Natural killer cell (primary cell): ENCODE measurements at regions not wholly inside any gene's neighbourhood (a gene's known extent, or its start where the extent isn't known, plus 50 kb on each side); places are given as distances from the start of the nearest gene placed in this dataset.

Source experiments
- ATAC-seq, 3 donors: fragments of 150-1000 bp in 2 of 3; fragments of 200-7000 bp in 1 of 3; cut with Tn5 transposase; 1 replicate in 1 of 3; 2 replicates in 2 of 3; pipeline ENCODE4 v1.10.0; 2021; ENCODE audit warnings: mild to moderate bottlenecking in 2 of 3, moderate library complexity in 2 of 3
- DNase-seq, 2 donors: peaks; one replicate each; pipeline versions ENCODE4 v3.0.0 to v3.0.0-alpha.2; 2013 to 2021; ENCODE audit warnings: mixed read lengths in 1 of 2
- H3K27ac ChIP-seq: one replicate; pipeline ENCODE4 v1.5.1; 2013; ENCODE audit warnings: mild to moderate bottlenecking, low read length
- H3K27me3 ChIP-seq: one replicate; pipeline ENCODE4 v1.6.1; 2013; ENCODE audit warnings: low read length; ENCODE audit not compliant: control insufficient read depth, insufficient read depth
- H3K36me3 ChIP-seq: one replicate; pipeline ENCODE4 v1.6.1; 2013; ENCODE audit warnings: low read length; ENCODE audit not compliant: control insufficient read depth, insufficient read depth
- H3K4me1 ChIP-seq: one replicate; pipeline ENCODE4 v1.6.1; 2013; ENCODE audit warnings: low read length; ENCODE audit not compliant: control insufficient read depth, insufficient read depth
- H3K4me3 ChIP-seq: one replicate; pipeline ENCODE4 v1.5.1; 2013; ENCODE audit warnings: low read length
- H3K9me3 ChIP-seq: one replicate; pipeline ENCODE4 v1.6.1; 2013; ENCODE audit warnings: low read length; ENCODE audit not compliant: control insufficient read depth, insufficient read depth
- H3K27ac Mint-ChIP-seq, 2 donors: one replicate each; pipeline ENCODE4 v1.8.0; 2022; ENCODE audit warnings: mild to moderate bottlenecking in 2 of 2, mixed read lengths in 2 of 2, moderate library complexity in 1 of 2
- H3K27me3 Mint-ChIP-seq, 2 donors: one replicate each; pipeline ENCODE4 v1.8.0; 2022; ENCODE audit warnings: low read depth in 2 of 2, mixed read lengths in 2 of 2
- H3K36me3 Mint-ChIP-seq: one replicate; pipeline ENCODE4 v1.8.0; 2022; ENCODE audit warnings: mixed read lengths
- H3K4me1 Mint-ChIP-seq, 2 donors: one replicate each; pipeline ENCODE4 v1.8.0; 2022; ENCODE audit warnings: mixed read lengths in 2 of 2
- H3K4me3 Mint-ChIP-seq: one replicate; pipeline ENCODE4 v1.8.0; 2022; ENCODE audit warnings: mild to moderate bottlenecking, moderate library complexity, mixed read lengths
- H3K9me3 Mint-ChIP-seq, 2 donors: one replicate each; pipeline ENCODE4 v1.8.0; 2022; ENCODE audit warnings: mixed read lengths in 2 of 2
- WGBS: methylation state at CpG from one replicate; pipeline ENCODE4 v1.1.7; 2013; ENCODE audit warnings: missing lambda C conversion rate; ENCODE audit not compliant: insufficient coverage; 5-methylcytosine and 5-hydroxymethylcytosine counted together
- intact Hi-C: fragments of 100-400 bp; cut with micrococcal nuclease; formaldehyde crosslinking; loops from one replicate; pipeline ENCODE4 v1.14.2; 2022
- TF ChIP-seq, protein P1 (sequence below): fragments of 200-600 bp; IDR thresholded peaks from one replicate; pipeline ENCODE4 v1.8.0; 2022; ENCODE audit warnings: antibody characterized with exemption

DNA sequence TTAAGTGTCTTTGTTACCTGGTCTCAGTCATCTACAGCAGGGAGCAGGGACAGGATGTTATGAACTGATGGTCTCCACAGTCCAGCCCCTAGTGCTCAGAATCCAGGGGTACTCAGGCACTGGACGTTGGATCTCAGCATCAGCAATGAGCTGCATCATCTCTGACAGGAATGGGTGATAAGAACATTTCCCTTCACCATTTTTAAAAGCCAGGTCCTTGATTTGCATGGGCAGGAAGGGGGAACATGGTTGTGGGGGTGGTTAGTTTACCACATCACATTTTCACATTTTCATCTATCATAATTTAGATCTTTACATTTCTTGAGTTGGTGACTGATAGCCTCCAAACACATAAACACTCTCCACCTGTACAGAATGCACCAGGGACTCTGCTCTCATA, 427.8 kb upstream of the NPVF start:
- WGBS, result no CpG with 5 or more reads among the region's 1 CpG
- H3K27ac ChIP-seq, result no peak overlapping the region
- peaks cover 0 to 13% of the 10 kb centered on the region in 2 donors for H3K27me3 Mint-ChIP-seq

DNA sequence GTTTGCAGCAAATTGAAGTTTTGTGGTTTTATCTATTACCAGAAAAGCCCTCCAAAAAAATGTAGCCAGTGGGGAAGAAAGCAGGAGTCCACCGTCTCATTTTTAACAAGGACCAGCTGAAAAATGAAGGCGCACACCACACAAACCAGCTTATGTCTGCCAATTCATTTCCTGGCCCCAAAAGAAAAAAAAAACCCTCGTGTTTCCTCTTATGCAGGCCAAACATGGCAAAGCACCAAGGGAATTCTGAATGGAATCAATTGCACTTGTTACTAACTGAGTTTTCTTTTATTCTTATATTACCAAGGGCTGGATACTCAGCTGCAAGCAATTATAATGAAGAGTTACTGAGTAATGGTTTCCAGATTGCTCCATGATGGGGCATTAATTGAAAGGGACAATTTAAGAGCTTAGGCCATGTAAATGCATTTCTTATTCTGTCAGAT, 428.3 kb upstream of the NPVF start:
- Mint-ChIP-seq H3K27ac (no peak overlapping the region), H3K9me3 (peaks cover 0 to 2% of the 10 kb centered on the region in 2 donors), H3K4me1 (peaks cover 4 to 5% of the 10 kb centered on the region in 2 donors), H3K36me3 (no peaks in the 10 kb centered on the region), H3K27me3 (peaks cover 0 to 13% of the 10 kb centered on the region in 2 donors), H3K4me3 (no peak overlapping the region)
- ATAC-seq (no peak), DNase-seq (no peak)
- WGBS, result 10% methylated on average over 3 of the region's 3 CpGs
- no peaks in the 10 kb centered on the region for H3K27me3 ChIP-seq
- no peak overlapping the region for H3K27ac ChIP-seq
- intact Hi-C loops, result no loop called here
- H3K9me3 ChIP-seq, result no peaks in the 10 kb centered on the region
- TF ChIP-seq, protein P1, sequence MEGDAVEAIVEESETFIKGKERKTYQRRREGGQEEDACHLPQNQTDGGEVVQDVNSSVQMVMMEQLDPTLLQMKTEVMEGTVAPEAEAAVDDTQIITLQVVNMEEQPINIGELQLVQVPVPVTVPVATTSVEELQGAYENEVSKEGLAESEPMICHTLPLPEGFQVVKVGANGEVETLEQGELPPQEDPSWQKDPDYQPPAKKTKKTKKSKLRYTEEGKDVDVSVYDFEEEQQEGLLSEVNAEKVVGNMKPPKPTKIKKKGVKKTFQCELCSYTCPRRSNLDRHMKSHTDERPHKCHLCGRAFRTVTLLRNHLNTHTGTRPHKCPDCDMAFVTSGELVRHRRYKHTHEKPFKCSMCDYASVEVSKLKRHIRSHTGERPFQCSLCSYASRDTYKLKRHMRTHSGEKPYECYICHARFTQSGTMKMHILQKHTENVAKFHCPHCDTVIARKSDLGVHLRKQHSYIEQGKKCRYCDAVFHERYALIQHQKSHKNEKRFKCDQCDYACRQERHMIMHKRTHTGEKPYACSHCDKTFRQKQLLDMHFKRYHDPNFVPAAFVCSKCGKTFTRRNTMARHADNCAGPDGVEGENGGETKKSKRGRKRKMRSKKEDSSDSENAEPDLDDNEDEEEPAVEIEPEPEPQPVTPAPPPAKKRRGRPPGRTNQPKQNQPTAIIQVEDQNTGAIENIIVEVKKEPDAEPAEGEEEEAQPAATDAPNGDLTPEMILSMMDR, result no peak
- no peaks in the 10 kb centered on the region for H3K4me1 ChIP-seq
- no peak overlapping the region for H3K4me3 ChIP-seq
- no peaks in the 10 kb centered on the region for H3K36me3 ChIP-seq

More for the DNA sequence above, 427.8 kb upstream of the NPVF start:
- H3K36me3 ChIP-seq, result no peaks in the 10 kb centered on the region
- Mint-ChIP-seq H3K36me3 (no peaks in the 10 kb centered on the region), H3K4me1 (peaks cover 4 to 5% of the 10 kb centered on the region in 2 donors), H3K4me3 (no peak overlapping the region), H3K27ac (no peak overlapping the region), H3K9me3 (peaks cover 0 to 2% of the 10 kb centered on the region in 2 donors)
- H3K4me1 ChIP-seq, result no peaks in the 10 kb centered on the region
- no peak for DNase-seq
- ATAC-seq, result no peak
- no peaks in the 10 kb centered on the region for H3K9me3 ChIP-seq
- no peaks in the 10 kb centered on the region for H3K27me3 ChIP-seq
- TF ChIP-seq, protein P1, result no peak
- intact Hi-C loops, result no loop called here
- no peak overlapping the region for H3K4me3 ChIP-seq

DNA sequence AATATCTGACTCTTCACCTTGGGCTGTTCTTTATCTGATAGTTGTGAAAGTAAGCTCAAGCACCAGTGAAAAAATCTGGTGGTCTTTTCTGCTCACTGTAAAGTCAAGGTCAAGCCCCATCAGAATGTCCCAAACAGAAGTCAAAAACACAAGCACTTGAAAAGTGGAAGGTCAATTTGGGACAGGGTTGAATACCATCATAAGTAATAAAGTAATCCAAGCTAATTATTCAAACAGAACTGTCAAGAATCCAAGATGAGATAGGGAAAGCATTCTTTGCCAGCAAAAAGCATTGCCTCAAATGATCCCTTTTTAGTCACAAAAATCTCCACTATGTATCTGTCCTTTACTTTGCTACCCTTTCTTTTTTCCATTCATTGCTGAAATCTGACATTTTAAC, 430.1 kb upstream of the NPVF start:
- intact Hi-C loops, result no loop called here
- DNase-seq (no peak), ATAC-seq (no peak)
- Histone ChIP-seq H3K27me3 (no peaks in the 10 kb centered on the region), H3K36me3 (no peaks in the 10 kb centered on the region), H3K4me1 (no peaks in the 10 kb centered on the region), H3K27ac (no peak overlapping the region), H3K9me3 (no peaks in the 10 kb centered on the region), H3K4me3 (no peak overlapping the region)
- Mint-ChIP-seq H3K27ac (no peak overlapping the region), H3K4me1 (peaks cover 4 to 5% of the 10 kb centered on the region in 2 donors), H3K4me3 (no peak overlapping the region), H3K36me3 (no peaks in the 10 kb centered on the region), H3K9me3 (peaks cover 0 to 2% of the 10 kb centered on the region in 2 donors), H3K27me3 (peaks cover 5 to 20% of the 10 kb centered on the region in 2 donors)
- TF ChIP-seq, protein P1, result no peak

DNA sequence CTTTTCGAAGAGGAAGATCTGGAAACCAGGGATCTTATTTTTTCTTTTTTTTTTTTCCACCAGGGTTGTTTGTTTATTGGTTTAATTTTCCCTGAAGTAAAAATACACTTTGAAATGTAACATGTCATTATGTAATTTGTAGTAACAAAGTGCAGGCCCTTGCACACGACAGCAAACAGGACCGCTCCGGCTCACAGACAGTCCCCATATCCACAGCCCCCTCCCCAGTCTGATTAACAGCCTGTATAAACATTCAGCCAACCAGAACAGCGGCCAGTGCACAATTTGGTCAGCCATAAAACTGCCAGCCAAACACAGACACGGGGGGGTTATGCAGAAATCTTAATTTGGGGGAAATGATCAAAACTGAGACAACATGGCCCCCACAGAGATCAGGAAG, 431.6 kb upstream of the NPVF start:
- no peak for ATAC-seq
- H3K4me1 ChIP-seq, result no peaks in the 10 kb centered on the region
- H3K4me3 ChIP-seq, result no peak overlapping the region
- DNase-seq, result no peak
- no peaks in the 10 kb centered on the region for H3K9me3 ChIP-seq
- 84% methylated on average over 5 of the region's 6 CpGs for WGBS
- Mint-ChIP-seq H3K4me1 (peaks cover 4 to 5% of the 10 kb centered on the region in 2 donors), H3K9me3 (peaks cover 0 to 2% of the 10 kb centered on the region in 2 donors), H3K36me3 (no peaks in the 10 kb centered on the region), H3K27ac (no peak overlapping the region), H3K4me3 (no peak overlapping the region), H3K27me3 (peaks cover 13 to 22% of the 10 kb centered on the region in 2 donors)
- intact Hi-C loops, result no loop called here
- no peaks in the 10 kb centered on the region for H3K36me3 ChIP-seq
- TF ChIP-seq, protein P1, result no peak
- no peak overlapping the region for H3K27ac ChIP-seq
- H3K27me3 ChIP-seq, result no peaks in the 10 kb centered on the region
